ENCODE measurements at regions not wholly inside any gene's neighbourhood (a gene's known extent, or its start where the extent isn't known, plus 50 kb on each side); places are given as distances from the start of the nearest gene placed in this dataset.
"Not testable (repeated sequence)": the region's sequence is repeated elsewhere in the genome, so short reads cannot be mapped to it uniquely, and the experiment has no call there.

GRCh38 chr11:86873573-86874083 is 73.3 kb downstream of the PRSS23 start:
- DNase-seq (ENCODE audit: low spot score in 2 of 2, unreplicated experiment in 2 of 2) = no peak
- Mint-ChIP-seq H3K4me3 (no peak overlapping the region), H3K9me3 (no peaks in the 10 kb centered on the region), H3K27me3 (ENCODE audit: low read depth) (no peaks in the 10 kb centered on the region), H3K4me1 (peaks cover 23% of the 10 kb centered on the region), H3K27ac (no peak overlapping the region), H3K36me3 (peaks cover 1% of the 10 kb centered on the region)
- TF ChIP-seq CTCF (IDR thresholded peaks at IDR 0.05; ENCODE audit: unreplicated experiment) = no peak

- H3K4me1 Mint-ChIP-seq = peaks cover 23% of the 10 kb centered on the region
- no peaks in the 10 kb centered on the region for H3K27me3 Mint-ChIP-seq (ENCODE audit: low read depth)
- H3K9me3 Mint-ChIP-seq = no peaks in the 10 kb centered on the region
- H3K4me3 Mint-ChIP-seq = no peak overlapping the region
- H3K36me3 Mint-ChIP-seq = peaks cover 2% of the 10 kb centered on the region
- H3K27ac Mint-ChIP-seq = peak overlapping the region; percentile 31
- DNase-seq (ENCODE audit: low spot score in 2 of 2, unreplicated experiment in 2 of 2) = no peak
- no peak for TF ChIP-seq CTCF (IDR thresholded peaks at IDR 0.05; ENCODE audit: unreplicated experiment)
These were observed 74.1 kb downstream of the PRSS23 start for GRCh38 chr11:86874304-86875056.

- H3K27ac Mint-ChIP-seq = peak overlapping the region; percentile 44
- no peaks in the 10 kb centered on the region for H3K9me3 Mint-ChIP-seq
- no peaks in the 10 kb centered on the region for H3K27me3 Mint-ChIP-seq (ENCODE audit: low read depth)
- no peak for DNase-seq (ENCODE audit: low spot score in 2 of 2, unreplicated experiment in 2 of 2)
- TF ChIP-seq CTCF (IDR thresholded peaks at IDR 0.05; ENCODE audit: unreplicated experiment) = no peak
- H3K36me3 Mint-ChIP-seq = peaks cover 7% of the 10 kb centered on the region
- no peak overlapping the region for H3K4me3 Mint-ChIP-seq
- peaks cover 14% of the 10 kb centered on the region for H3K4me1 Mint-ChIP-seq
These were observed 76.4 kb downstream of the PRSS23 start for GRCh38 chr11:86876716-86877234.

GRCh38 chr11:86877503-86877902 is 77.2 kb downstream of the PRSS23 start:
- Mint-ChIP-seq H3K27ac (no peak overlapping the region), H3K27me3 (ENCODE audit: low read depth) (no peaks in the 10 kb centered on the region), H3K4me3 (no peak overlapping the region), H3K36me3 (peaks cover 7% of the 10 kb centered on the region), H3K4me1 (peaks cover 14% of the 10 kb centered on the region), H3K9me3 (no peaks in the 10 kb centered on the region)
- DNase-seq (ENCODE audit: low spot score in 2 of 2, unreplicated experiment in 2 of 2) = no peak
- no peak for TF ChIP-seq CTCF (IDR thresholded peaks at IDR 0.05; ENCODE audit: unreplicated experiment)

- not testable (repeated sequence) for H3K4me3 Mint-ChIP-seq; H3K27ac Mint-ChIP-seq; H3K27me3 Mint-ChIP-seq (ENCODE audit: low read depth); DNase-seq (ENCODE audit: low spot score in 2 of 2, unreplicated experiment in 2 of 2)
- H3K4me1 Mint-ChIP-seq = peaks cover 14% of the 10 kb centered on the region
- peaks cover 14% of the 10 kb centered on the region for H3K9me3 Mint-ChIP-seq
- peaks cover 20% of the 10 kb centered on the region for H3K36me3 Mint-ChIP-seq
These were observed 76.0 kb downstream of the FZD4 start for GRCh38 chr11:86879241-86879640.

GRCh38 chr11:86885311-86885710 is 69.9 kb downstream of the FZD4 start:
- Mint-ChIP-seq H3K4me3 (no peak overlapping the region), H3K9me3 (peaks cover 18% of the 10 kb centered on the region), H3K27ac (no peak overlapping the region), H3K4me1 (peaks cover 11% of the 10 kb centered on the region), H3K36me3 (peaks cover 19% of the 10 kb centered on the region), H3K27me3 (ENCODE audit: low read depth) (no peaks in the 10 kb centered on the region)
- no peak for TF ChIP-seq CTCF (IDR thresholded peaks at IDR 0.05; ENCODE audit: unreplicated experiment)
- DNase-seq (ENCODE audit: low spot score in 2 of 2, unreplicated experiment in 2 of 2) = no peak

Measured in mesothelial cell of epicardium (in vitro differentiated cells).